A549 (cell line): ENCODE measurements at regions not wholly inside any gene's neighbourhood (a gene's known extent, or its start where the extent isn't known, plus 50 kb on each side); places are given as distances from the start of the nearest gene placed in this dataset.

Experiments
- ATAC-seq, 2 experiments: fragments of 200-7000 bp in 1 of 2; fragments of >200 bp in 1 of 2; cut with Nextera tagmentation in 1 of 2; cut with Tn5 transposase in 1 of 2; 3 replicates each; pipeline versions ENCODE4 v1.8.0 to v1.9.1; 2018 to 2020; ENCODE audit warnings: mild to moderate bottlenecking in 1 of 2, moderate library complexity in 1 of 2
- CTCF ChIA-PET: fragments of 300-600 bp; sonication (Branson Sonifier 250); formaldehyde crosslinking; extraction: SDS; loops from one replicate; lab custom pipeline; 2021; ENCODE audit warnings: antibody characterized with exemption, inconsistent platforms; lab: Yijun Ruan, JAX
- POLR2A ChIA-PET: fragments of 350-600 bp; formaldehyde crosslinking; extraction: SDS; loops from one replicate; lab custom pipeline; 2021; ENCODE audit warnings: antibody characterized with exemption, inconsistent platforms; lab: Yijun Ruan, JAX
- DNase-seq, 2 experiments: peaks; one replicate each; pipeline versions ENCODE4 v3.0.0 to v3.0.0-alpha.2; 2011 to 2016; ENCODE audit warnings: low read depth in 1 of 2, low spot score in 1 of 2
- FAIRE-seq: peaks from 2 replicates; lab custom pipeline; 2011; peaks lifted over from hg19 to GRCh38; lab: Jason Lieb, UNC
- H3K27ac ChIP-seq, 2 experiments: fragments of >200 bp; sonication (Bioruptor Twin); formaldehyde crosslinking; 3 replicates each; pipeline ENCODE4 v1.5.1; 2016 to 2017
- H3K4me1 ChIP-seq: fragments of >200 bp; sonication (Bioruptor Twin); formaldehyde crosslinking; 3 replicates; pipeline ENCODE4 v1.6.1; 2016
- H3K4me2 ChIP-seq: fragments of >200 bp; sonication (Bioruptor Twin); formaldehyde crosslinking; 3 replicates; pipeline ENCODE4 v1.6.1; 2016
- H3K4me3 ChIP-seq: fragments of >200 bp; sonication (Bioruptor Twin); formaldehyde crosslinking; 3 replicates; pipeline ENCODE4 v1.5.1; 2016
- H3K9me3 ChIP-seq: fragments of >200 bp; sonication (Bioruptor Twin); formaldehyde crosslinking; 3 replicates; pipeline ENCODE4 v1.6.1; 2016
- CEBPB ChIP-seq, 2 experiments: fragments of >200 bp in 1 of 2; sonication (Bioruptor Twin) in 1 of 2; formaldehyde crosslinking in 1 of 2; IDR thresholded peaks; 2 replicates each; pipeline ENCODE4 v1.6.1; 2012 to 2016
- CHD4 ChIP-seq: fragments of 200-600 bp; sonication (generic); IDR thresholded peaks from 2 replicates; pipeline ENCODE4 v1.6.1; 2016; ENCODE audit warnings: antibody characterized with exemption, mild to moderate bottlenecking, borderline replicate concordance
- EHF ChIP-seq: fragments of 250-450 bp; sonication (Bioruptor Pico); IDR thresholded peaks from 2 replicates; pipeline ENCODE4 v1.5.0; 2020; ENCODE audit warnings: mild to moderate bottlenecking
- HDAC2 ChIP-seq: fragments of 200-600 bp; sonication (generic); IDR thresholded peaks from 2 replicates; pipeline ENCODE4 v1.6.1; 2016
- HEYL ChIP-seq: fragments of 250-450 bp; sonication (Bioruptor Pico); IDR thresholded peaks from 2 replicates; pipeline ENCODE4 v1.8.0; 2021; ENCODE audit warnings: mild to moderate bottlenecking, moderate library complexity
- HOXB5 ChIP-seq: fragments of 250-450 bp; sonication (Bioruptor Pico); IDR thresholded peaks from 2 replicates; pipeline ENCODE4 v1.5.0; 2020; ENCODE audit warnings: mild to moderate bottlenecking, moderate library complexity
- JUN ChIP-seq, 2 experiments: fragments of >200 bp; sonication (Bioruptor Twin); formaldehyde crosslinking; IDR thresholded peaks; 2 replicates in 1 of 2; 3 replicates in 1 of 2; pipeline ENCODE4 v1.6.1; 2016 to 2017
- KDM5A ChIP-seq: fragments of 200-600 bp; sonication (generic); IDR thresholded peaks from 2 replicates; pipeline ENCODE4 v1.6.1; 2016; ENCODE audit warnings: antibody characterized with exemption, mild to moderate bottlenecking
- MAZ ChIP-seq: fragments of 150-350 bp; IDR thresholded peaks from 2 replicates; pipeline ENCODE4 v1.6.1; 2014; ENCODE audit warnings: antibody characterized with exemption, low read depth, low read length, borderline replicate concordance
- NPAS2 ChIP-seq: fragments of 250-450 bp; sonication (Bioruptor Pico); IDR thresholded peaks from 2 replicates; pipeline ENCODE4 v1.8.0; 2022; ENCODE audit warnings: mild to moderate bottlenecking, moderate library complexity, borderline replicate concordance
- POLR2A ChIP-seq: IDR thresholded peaks from 2 replicates; pipeline ENCODE4 v1.6.1; 2012; ENCODE audit warnings: mild to moderate bottlenecking, low read length
- POLR2AphosphoS2 ChIP-seq: conservative IDR thresholded peaks from 2 replicates; pipeline ENCODE4 v1.6.1; 2012; ENCODE audit warnings: low read length, improper control_type of control experiment, inconsistent platforms
- RARB ChIP-seq: fragments of 250-450 bp; sonication (Bioruptor Pico); IDR thresholded peaks from 2 replicates; pipeline ENCODE4 v1.8.0; 2021; ENCODE audit warnings: mild to moderate bottlenecking, moderate library complexity
- RCOR1 ChIP-seq: fragments of 150-350 bp; IDR thresholded peaks from 2 replicates; pipeline ENCODE4 v1.6.1; 2014; ENCODE audit warnings: antibody characterized with exemption, low read length, low read depth
- REST ChIP-seq: fragments of 200-600 bp; sonication (generic); IDR thresholded peaks from 2 replicates; pipeline ENCODE4 v1.6.1; 2016; ENCODE audit warnings: antibody characterized with exemption, mild to moderate bottlenecking, moderate library complexity
- TP53 ChIP-seq: fragments of 250-450 bp; sonication (Bioruptor Pico); IDR thresholded peaks from 2 replicates; pipeline ENCODE4 v1.5.0; 2021; ENCODE audit warnings: mild to moderate bottlenecking, moderate library complexity
- ZFP36 ChIP-seq: fragments of 450-650 bp; IDR thresholded peaks from 2 replicates; pipeline ENCODE4 v1.6.1; 2014; ENCODE audit warnings: borderline replicate concordance; ENCODE audit not compliant: partially characterized antibody
- ZNF302 ChIP-seq: fragments of 250-450 bp; sonication (Bioruptor Pico); IDR thresholded peaks from 2 replicates; pipeline ENCODE4 v1.9.0; 2021; ENCODE audit warnings: inconsistent platforms, mild to moderate bottlenecking, moderate library complexity
- ZSCAN20 ChIP-seq: fragments of 250-450 bp; sonication (Bioruptor Pico); IDR thresholded peaks from 2 replicates; pipeline ENCODE4 v1.8.0; 2022; ENCODE audit warnings: mild to moderate bottlenecking, moderate library complexity
- whole genome bisulfite sequencing: methylation state at CpG from one replicate; pipeline ENCODE4 v1.1.6; 2017; ENCODE audit errors: missing lambda C conversion rate; 5-methylcytosine and 5-hydroxymethylcytosine counted together
- TF ChIP-seq, protein P1 (sequence below): fragments of 150-350 bp; IDR thresholded peaks from 2 replicates; pipeline ENCODE4 v1.6.1; 2014; ENCODE audit warnings: low read depth, mild to moderate bottlenecking, low read length
- TF ChIP-seq, protein P2 (sequence below): IDR thresholded peaks from 2 replicates; pipeline ENCODE4 v1.6.1; 2012

- Histone ChIP-seq H3K4me2 (no peak overlapping the region), H3K4me3 (no peak overlapping the region), H3K27ac (no peak overlapping the region), H3K4me1 (no peaks in the 10 kb centered on the region), H3K9me3 (no peaks in the 10 kb centered on the region)
- no peak for ATAC-seq
- TF ChIP-seq, protein P1, sequence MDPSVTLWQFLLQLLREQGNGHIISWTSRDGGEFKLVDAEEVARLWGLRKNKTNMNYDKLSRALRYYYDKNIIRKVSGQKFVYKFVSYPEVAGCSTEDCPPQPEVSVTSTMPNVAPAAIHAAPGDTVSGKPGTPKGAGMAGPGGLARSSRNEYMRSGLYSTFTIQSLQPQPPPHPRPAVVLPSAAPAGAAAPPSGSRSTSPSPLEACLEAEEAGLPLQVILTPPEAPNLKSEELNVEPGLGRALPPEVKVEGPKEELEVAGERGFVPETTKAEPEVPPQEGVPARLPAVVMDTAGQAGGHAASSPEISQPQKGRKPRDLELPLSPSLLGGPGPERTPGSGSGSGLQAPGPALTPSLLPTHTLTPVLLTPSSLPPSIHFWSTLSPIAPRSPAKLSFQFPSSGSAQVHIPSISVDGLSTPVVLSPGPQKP: no peak
- TF ChIP-seq KDM5A (no peak), REST (no peak), POLR2AphosphoS2 (no peak), RCOR1 (no peak), HOXB5 (CRISPR knock-in tag) (no peak)
- no peak for DNase-seq
- no peak for FAIRE-seq
- WGBS: 8% methylated on average over 3 of the region's 3 CpGs
- POLR2A ChIA-PET: no interaction called here
- CTCF ChIA-PET: no interaction called here
These were observed 247.4 kb upstream of the SATB1 start for GRCh38 chr3:18672561-18672960.

DNA sequence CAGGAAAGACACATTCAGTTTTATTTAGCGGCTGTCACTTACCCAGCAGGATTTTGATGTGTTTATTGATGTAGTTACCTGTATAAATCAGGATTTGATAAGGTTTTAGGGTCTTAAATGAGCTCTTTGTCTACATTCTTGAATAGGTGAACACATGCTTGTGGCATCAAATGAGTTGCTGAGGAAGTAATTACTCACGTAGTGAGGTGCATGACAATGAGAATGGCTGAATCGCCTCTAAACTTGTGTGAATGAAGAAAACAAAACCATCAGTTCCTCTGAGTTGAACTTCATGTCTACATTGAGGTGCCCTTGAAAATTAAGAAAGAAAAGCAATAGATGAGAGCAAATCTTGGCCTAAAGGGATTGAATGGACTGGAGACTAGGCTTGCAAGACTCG, 245.6 kb upstream of the SATB1 start:
- CTCF ChIA-PET: no interaction called here
- no peak for FAIRE-seq

GRCh38 chr3:18669374-18669773, 244.2 kb upstream of the SATB1 start:
- WGBS: 8% methylated on average over 1 of the region's 1 CpG
- CTCF ChIA-PET: no interaction called here
- Histone ChIP-seq H3K27ac (no peak overlapping the region), H3K9me3 (no peaks in the 10 kb centered on the region), H3K4me1 (no peaks in the 10 kb centered on the region), H3K4me3 (no peak overlapping the region), H3K4me2 (no peak overlapping the region)
- FAIRE-seq (no peak), DNase-seq (no peak), ATAC-seq (no peak)
- POLR2A ChIA-PET: no interaction called here
- no peak for TF ChIP-seq CHD4
- no peak for TF ChIP-seq ZNF302 (CRISPR knock-in tag)
- TF ChIP-seq JUN (IDR thresholded peaks at IDR 0.05): no peak
- no peak for TF ChIP-seq POLR2AphosphoS2
- TF ChIP-seq ZFP36: no peak

More for the DNA sequence above, 245.6 kb upstream of the SATB1 start:
- ATAC-seq (no peak), DNase-seq (no peak)
- no peak for TF ChIP-seq TP53 (CRISPR knock-in tag)
- TF ChIP-seq, protein P2, sequence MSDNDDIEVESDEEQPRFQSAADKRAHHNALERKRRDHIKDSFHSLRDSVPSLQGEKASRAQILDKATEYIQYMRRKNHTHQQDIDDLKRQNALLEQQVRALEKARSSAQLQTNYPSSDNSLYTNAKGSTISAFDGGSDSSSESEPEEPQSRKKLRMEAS: no peak
- TF ChIP-seq KDM5A: no peak
- TF ChIP-seq MAZ: no peak
- TF ChIP-seq CEBPB (IDR thresholded peaks at IDR 0.05): no peak
- TF ChIP-seq HEYL: no peak
- no peak for TF ChIP-seq POLR2A
- no peak for TF ChIP-seq JUN (IDR thresholded peaks at IDR 0.05)
- no peak for TF ChIP-seq ZSCAN20
- Histone ChIP-seq H3K9me3 (no peaks in the 10 kb centered on the region), H3K27ac (no peak overlapping the region), H3K4me3 (no peak overlapping the region), H3K4me1 (no peaks in the 10 kb centered on the region), H3K4me2 (no peak overlapping the region)
- POLR2A ChIA-PET: no interaction called here
- 3% methylated on average over 4 of the region's 4 CpGs for WGBS

- DNase-seq: no peak
- ATAC-seq: no peak
- TF ChIP-seq EHF (CRISPR knock-in tag) (no peak), RARB (CRISPR knock-in tag) (no peak), HDAC2 (no peak), NPAS2 (CRISPR knock-in tag) (no peak)
- H3K4me3 ChIP-seq: no peak overlapping the region
- H3K4me2 ChIP-seq: no peak overlapping the region
- H3K27ac ChIP-seq: no peak overlapping the region
- CTCF ChIA-PET: no interaction called here
- 20% methylated on average over 4 of the region's 4 CpGs for WGBS
- H3K4me1 ChIP-seq: no peaks in the 10 kb centered on the region
- no peaks in the 10 kb centered on the region for H3K9me3 ChIP-seq
- POLR2A ChIA-PET: no interaction called here
- FAIRE-seq: no peak
These were observed 242.4 kb upstream of the SATB1 start for GRCh38 chr3:18667552-18667951.
